KOPT-K1 (cell line): ENCODE measurements at regions not wholly inside any gene's neighbourhood (a gene's known extent, or its start where the extent isn't known, plus 50 kb on each side); places are given as distances from the start of the nearest gene placed in this dataset.

Experiments used
- H3K27ac ChIP-seq: fragments of 200-600 bp; sonication (generic); 2 replicates; pipeline ENCODE4 v1.5.1; 2016; ENCODE audit warnings: antibody characterized with exemption, mild to moderate bottlenecking, low read depth, low read length; ENCODE audit not compliant: poor library complexity, severe bottlenecking
- H3K36me3 ChIP-seq: fragments of 200-600 bp; sonication (generic); 2 replicates; pipeline ENCODE4 v1.5.1; 2017; ENCODE audit warnings: antibody characterized with exemption, mild to moderate bottlenecking, low read length, moderate library complexity; ENCODE audit not compliant: insufficient read depth
- H3K9me3 ChIP-seq: fragments of 200-600 bp; sonication (generic); 2 replicates; pipeline ENCODE4 v1.5.1; 2017; ENCODE audit warnings: antibody characterized with exemption, low read length, mild to moderate bottlenecking; ENCODE audit not compliant: insufficient read depth, poor library complexity, severe bottlenecking

GRCh38 chr2:153812632-153813031, 59.1 kb upstream of the GALNT13 start:
- Histone ChIP-seq H3K9me3 (no peaks in the 10 kb centered on the region), H3K27ac (no peak overlapping the region), H3K36me3 (no peaks in the 10 kb centered on the region)

GRCh38 chr2:153818242-153818641, 53.5 kb upstream of the GALNT13 start:
- no peaks in the 10 kb centered on the region for H3K36me3 ChIP-seq
- no peak overlapping the region for H3K27ac ChIP-seq
- no peaks in the 10 kb centered on the region for H3K9me3 ChIP-seq

- no peaks in the 10 kb centered on the region for H3K9me3 ChIP-seq
- no peak overlapping the region for H3K27ac ChIP-seq
- H3K36me3 ChIP-seq, result no peaks in the 10 kb centered on the region
These were observed 52.6 kb upstream of the GALNT13 start for GRCh38 chr2:153819074-153819473.

GRCh38 chr2:153819501-153819900, 52.2 kb upstream of the GALNT13 start:
- no peak overlapping the region for H3K27ac ChIP-seq
- H3K36me3 ChIP-seq, result no peaks in the 10 kb centered on the region
- H3K9me3 ChIP-seq, result no peaks in the 10 kb centered on the region
